Transverse colon (tissue), 4 donors: ENCODE measurements at regions not wholly inside any gene's neighbourhood (a gene's known extent, or its start where the extent isn't known, plus 50 kb on each side); places are given as distances from the start of the nearest gene placed in this dataset.
"Not testable (repeated sequence)": the region's sequence is repeated elsewhere in the genome, so short reads cannot be mapped to it uniquely, and the experiment has no call there.

Experiments used
- DNase-seq: peaks from one replicate; pipeline ENCODE4 v3.0.0-alpha.2; 2019
- H3K27ac ChIP-seq, 4 donors: fragments of 200-600 bp; sonication (generic); 2 replicates each; pipeline ENCODE4 v1.5.1; 2016 to 2018; ENCODE audit warnings: inconsistent platforms in 4 of 4
- H3K27me3 ChIP-seq: fragments of 200-600 bp; sonication (generic); 2 replicates; pipeline ENCODE4 v1.5.1; 2017; ENCODE audit warnings: inconsistent platforms
- H3K36me3 ChIP-seq, 4 donors: fragments of 200-600 bp; sonication (generic); 2 replicates each; pipeline ENCODE4 v1.5.1; 2017 to 2019; ENCODE audit warnings: inconsistent platforms in 4 of 4
- H3K4me1 ChIP-seq, 4 donors: fragments of 200-600 bp; sonication (generic); 2 replicates each; pipeline ENCODE4 v1.5.1; 2017 to 2020; ENCODE audit warnings: inconsistent platforms in 4 of 4
- H3K4me3 ChIP-seq, 4 donors: fragments of 200-600 bp; sonication (generic); 1 replicate in 1 of 4; 2 replicates in 3 of 4; pipeline versions ENCODE4 v1.5.1 to v1.6.1; 2017 to 2019; ENCODE audit warnings: inconsistent platforms in 4 of 4
- H3K9me3 ChIP-seq, 2 donors: fragments of 200-600 bp; sonication (generic); 2 replicates each; pipeline ENCODE4 v1.5.1; 2017 to 2019; ENCODE audit warnings: inconsistent platforms in 2 of 2
- CTCF ChIP-seq, 5 experiments: fragments of 200-600 bp in 3 of 5; fragments of 450-650 bp in 2 of 5; sonication (generic) in 3 of 5; IDR thresholded peaks; 1 replicate in 2 of 5; 2 replicates in 3 of 5; pipeline ENCODE4 v1.5.1; 2016 to 2017; ENCODE audit warnings: antibody characterized with exemption in 5 of 5, inconsistent platforms in 3 of 5, mild to moderate bottlenecking in 2 of 5, moderate library complexity in 1 of 5
- EP300 ChIP-seq: sonication (generic); formaldehyde crosslinking; IDR thresholded peaks from one replicate; pipeline ENCODE4 v1.6.1; 2017; ENCODE audit warnings: antibody characterized with exemption, low read depth
- POLR2A ChIP-seq: fragments of 450-650 bp; IDR thresholded peaks from one replicate; pipeline ENCODE4 v1.6.1; 2016; ENCODE audit warnings: antibody characterized with exemption, mild to moderate bottlenecking, moderate library complexity
- POLR2AphosphoS5 ChIP-seq, 3 donors: sonication (generic); formaldehyde crosslinking; IDR thresholded peaks; one replicate each; pipeline ENCODE4 v1.6.1; 2016; ENCODE audit warnings: antibody characterized with exemption in 3 of 3
- WGBS, 2 donors: methylation state at CpG; one replicate each; pipeline ENCODE4 v1.1.5; 2018; ENCODE audit warnings: low coverage in 1 of 2; 5-methylcytosine and 5-hydroxymethylcytosine counted together
- in situ Hi-C, 4 donors: fragments of 200-750 bp; cut with MboI; loops; one replicate each; pipeline versions ENCODE4 v1.15.0 to v1.15.1; 2017; ENCODE audit warnings: low sequenced_read_pairs in 3 of 4, low pct_ligation_motif_present in 1 of 4, low pct_unique_long_range_greater_than_20kb in 1 of 4
- intact Hi-C: fragments of 100-400 bp; cut with DNase I; formaldehyde crosslinking; loops from one replicate; pipeline ENCODE4 v1.15.1; 2023; ENCODE audit warnings: low total_unique reads

GRCh38 chr17:37813751-37814150 lies 68.9 kb upstream of the HNF1B start:
- DNase-seq: no peak
- Histone ChIP-seq H3K27ac (no peak overlapping the region), H3K4me3 (no peak overlapping the region), H3K36me3 (no peaks in the 10 kb centered on the region), H3K27me3 (peaks cover 6% of the 10 kb centered on the region), H3K4me1 (peaks cover 0 to 4% (median 2%) of the 10 kb centered on the region in 4 donors), H3K9me3 (no peaks in the 10 kb centered on the region)
- TF ChIP-seq POLR2A: no peak
- TF ChIP-seq POLR2AphosphoS5 (IDR thresholded peaks at IDR 0.05): no peak
- TF ChIP-seq EP300: no peak
- no peak for TF ChIP-seq CTCF (IDR thresholded peaks at IDR 0.05)
- WGBS, 2 donors: 67 to 71% methylated on average over 1 to 4 of the region's 4 CpGs
- in situ Hi-C loops: no loop called here
- intact Hi-C loops: no loop called here

GRCh38 chr17:37808846-37809245 lies 64.0 kb upstream of the HNF1B start:
- in situ Hi-C loops: not testable (repeated sequence)

GRCh38 chr17:37802712-37803416 lies 58.0 kb upstream of the HNF1B start:
- in situ Hi-C loops (no loop called here), intact Hi-C loops (no loop called here)
- Histone ChIP-seq H3K4me3 (no peak overlapping the region), H3K27me3 (no peaks in the 10 kb centered on the region), H3K36me3 (no peaks in the 10 kb centered on the region), H3K27ac (no peak overlapping the region), H3K9me3 (no peaks in the 10 kb centered on the region), H3K4me1 (no peaks in the 10 kb centered on the region)
- no peak for DNase-seq
- WGBS, 2 donors: 19% methylated on average over 1 of the region's 1 CpG; no CpG with 5 or more reads in 1 of the 2 donors
- TF ChIP-seq POLR2AphosphoS5 (IDR thresholded peaks at IDR 0.05): no peak
- TF ChIP-seq CTCF (IDR thresholded peaks at IDR 0.05): no peak
- TF ChIP-seq EP300: no peak

More at GRCh38 chr17:37808846-37809245, 64.0 kb upstream of the HNF1B start:
- H3K27ac ChIP-seq, H3K4me1 ChIP-seq, DNase-seq, intact Hi-C loops, H3K27me3 ChIP-seq, H3K36me3 ChIP-seq, H3K9me3 ChIP-seq, H3K4me3 ChIP-seq: not testable (repeated sequence)
- WGBS, 2 donors: 74 to 87% methylated on average over 2 to 7 of the region's 7 CpGs

- Histone ChIP-seq H3K4me3 (no peak overlapping the region), H3K36me3 (no peaks in the 10 kb centered on the region), H3K9me3 (no peaks in the 10 kb centered on the region), H3K27ac (no peak overlapping the region), H3K27me3 (no peaks in the 10 kb centered on the region), H3K4me1 (no peaks in the 10 kb centered on the region)
- 78 to 85% methylated on average over 2 to 3 of the region's 3 CpGs for WGBS, 2 donors
- no peak for TF ChIP-seq EP300
- TF ChIP-seq POLR2A: no peak
- no peak for TF ChIP-seq POLR2AphosphoS5 (IDR thresholded peaks at IDR 0.05)
- TF ChIP-seq CTCF (IDR thresholded peaks at IDR 0.05): no peak
- intact Hi-C loops (no loop called here), in situ Hi-C loops (no loop called here)
- no peak for DNase-seq
These were observed 57.3 kb upstream of the HNF1B start for GRCh38 chr17:37802061-37802595.

- Histone ChIP-seq H3K4me3 (no peak overlapping the region), H3K27me3 (no peaks in the 10 kb centered on the region), H3K36me3 (no peaks in the 10 kb centered on the region), H3K4me1 (no peaks in the 10 kb centered on the region), H3K9me3 (no peaks in the 10 kb centered on the region), H3K27ac (no peak overlapping the region)
- in situ Hi-C loops (no loop called here), intact Hi-C loops (no loop called here)
- WGBS, 2 donors: 44 to 60% methylated on average over 2 to 5 of the region's 5 CpGs
- TF ChIP-seq POLR2AphosphoS5 (IDR thresholded peaks at IDR 0.05) (no peak), POLR2A (no peak), EP300 (no peak)
- no peak for DNase-seq
These were observed 56.3 kb upstream of the HNF1B start for GRCh38 chr17:37801171-37801570.
